Right lobe of liver (tissue), 4 donors: ENCODE measurements at regions not wholly inside any gene's neighbourhood (a gene's known extent, or its start where the extent isn't known, plus 50 kb on each side); places are given as distances from the start of the nearest gene placed in this dataset.

Source experiments
- POLR2A ChIP-seq: fragments of 450-650 bp; IDR thresholded peaks from one replicate; pipeline ENCODE4 v1.6.1; 2017; ENCODE audit warnings: antibody characterized with exemption, mild to moderate bottlenecking
- TF ChIP-seq, protein P1 (sequence below), 4 donors: fragments of 200-600 bp in 3 of 4; fragments of 450-650 bp in 1 of 4; IDR thresholded peaks; one replicate each; pipeline versions ENCODE4 v1.5.1 to v1.8.0; 2016 to 2022; ENCODE audit warnings: antibody characterized with exemption in 4 of 4, mild to moderate bottlenecking in 2 of 4
- donor health status: DM: no; HTN: no; CAD: no.
- donor health status: DM: no; HTN: no; CAD: no.
- donor health status: DM: no; HTN: yes; CAD: no.

GRCh38 chr2:219722276-219722879 is 94.9 kb downstream of the SLC4A3 start:
- TF ChIP-seq POLR2A = no peak
- TF ChIP-seq, protein P1, sequence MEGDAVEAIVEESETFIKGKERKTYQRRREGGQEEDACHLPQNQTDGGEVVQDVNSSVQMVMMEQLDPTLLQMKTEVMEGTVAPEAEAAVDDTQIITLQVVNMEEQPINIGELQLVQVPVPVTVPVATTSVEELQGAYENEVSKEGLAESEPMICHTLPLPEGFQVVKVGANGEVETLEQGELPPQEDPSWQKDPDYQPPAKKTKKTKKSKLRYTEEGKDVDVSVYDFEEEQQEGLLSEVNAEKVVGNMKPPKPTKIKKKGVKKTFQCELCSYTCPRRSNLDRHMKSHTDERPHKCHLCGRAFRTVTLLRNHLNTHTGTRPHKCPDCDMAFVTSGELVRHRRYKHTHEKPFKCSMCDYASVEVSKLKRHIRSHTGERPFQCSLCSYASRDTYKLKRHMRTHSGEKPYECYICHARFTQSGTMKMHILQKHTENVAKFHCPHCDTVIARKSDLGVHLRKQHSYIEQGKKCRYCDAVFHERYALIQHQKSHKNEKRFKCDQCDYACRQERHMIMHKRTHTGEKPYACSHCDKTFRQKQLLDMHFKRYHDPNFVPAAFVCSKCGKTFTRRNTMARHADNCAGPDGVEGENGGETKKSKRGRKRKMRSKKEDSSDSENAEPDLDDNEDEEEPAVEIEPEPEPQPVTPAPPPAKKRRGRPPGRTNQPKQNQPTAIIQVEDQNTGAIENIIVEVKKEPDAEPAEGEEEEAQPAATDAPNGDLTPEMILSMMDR (IDR thresholded peaks at IDR 0.05) = no peak
